GM21529 (cell line): ENCODE measurements at regions not wholly inside any gene's neighbourhood (a gene's known extent, or its start where the extent isn't known, plus 50 kb on each side); places are given as distances from the start of the nearest gene placed in this dataset.
"Not testable (repeated sequence)": the region's sequence is repeated elsewhere in the genome, so short reads cannot be mapped to it uniquely, and the experiment has no call there.

ENCODE experiments used
- ATAC-seq: cut with Tn5 transposase; IDR thresholded peaks from one replicate; pipeline ENCODE4 v1.9.1; 2021; ENCODE audit not compliant: unreplicated experiment

DNA sequence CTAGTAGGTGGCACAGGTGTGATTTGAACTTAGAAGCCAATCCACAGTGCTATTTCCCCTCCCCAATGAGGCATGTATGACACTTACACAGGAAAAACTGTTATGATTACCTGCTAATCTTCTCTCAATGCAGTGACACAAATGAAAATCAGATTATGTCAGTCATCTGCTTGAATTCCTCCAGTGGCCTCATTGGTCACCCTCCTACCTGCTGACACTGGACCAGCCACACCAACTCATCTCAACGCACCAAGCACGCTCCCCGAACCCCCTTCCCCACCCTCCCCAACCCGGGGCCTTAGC is 82.2 kb upstream of the SEC11C start:
- ATAC-seq = no peak

- no peak for ATAC-seq
Observed at GRCh38 chr18:59057969-59058368, 81.7 kb upstream of the SEC11C start.

DNA sequence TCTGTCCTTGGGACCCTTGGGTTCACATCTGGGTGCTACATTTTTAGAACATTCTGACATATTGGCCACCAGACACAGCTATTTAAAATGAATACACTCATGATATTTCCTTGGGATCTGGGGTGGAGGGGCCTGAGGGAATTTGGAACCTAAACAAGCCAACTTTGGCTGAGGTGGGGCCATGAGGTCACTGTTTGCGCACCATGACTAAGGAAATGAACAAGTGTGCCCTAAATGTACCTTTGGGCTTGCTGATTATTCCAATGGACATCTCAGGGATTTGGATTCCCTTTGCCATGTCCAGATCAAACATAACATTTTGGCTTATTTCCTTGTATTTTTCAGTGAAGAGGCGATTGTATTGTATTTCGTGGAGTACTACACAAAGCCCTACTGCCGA is 80.5 kb upstream of the SEC11C start:
- ATAC-seq = no peak

- no peak for ATAC-seq
Observed at GRCh38 chr18:59060551-59060950, 79.1 kb upstream of the SEC11C start.

DNA sequence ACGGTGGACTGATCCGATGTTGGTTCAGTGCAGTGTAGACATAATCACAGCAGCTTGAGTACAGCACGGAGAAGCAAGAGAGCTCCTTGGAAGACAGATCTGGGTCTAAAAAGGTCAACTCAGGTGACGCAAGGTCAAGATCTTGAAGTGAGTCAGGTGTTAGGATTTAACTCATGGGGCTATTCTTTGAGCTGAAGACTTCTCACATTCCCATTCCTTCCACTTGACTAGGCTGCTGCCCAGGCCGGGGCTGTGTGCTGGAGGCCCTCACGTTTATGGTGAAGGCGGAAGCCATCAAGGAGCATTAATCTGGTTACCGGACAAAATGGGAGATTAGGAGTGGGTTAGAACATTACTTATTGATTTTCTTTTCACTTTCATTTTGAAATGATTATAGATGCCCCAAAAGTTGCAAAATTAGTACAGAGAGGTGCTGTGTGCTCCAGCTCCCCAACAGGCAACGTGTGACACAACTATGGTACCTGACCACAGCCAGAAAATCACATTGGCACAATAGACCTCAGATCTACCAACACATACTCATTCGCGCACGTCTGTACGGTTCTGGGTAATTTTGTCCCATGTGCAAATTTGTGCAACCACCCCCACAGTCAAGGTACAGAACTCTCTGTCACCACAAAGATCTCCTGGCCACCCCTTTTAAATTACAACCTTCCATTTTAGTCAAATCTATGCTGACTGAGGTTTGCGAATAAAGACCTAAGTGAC is 77.6 kb upstream of the SEC11C start:
- peak; percentile 39 for ATAC-seq

DNA sequence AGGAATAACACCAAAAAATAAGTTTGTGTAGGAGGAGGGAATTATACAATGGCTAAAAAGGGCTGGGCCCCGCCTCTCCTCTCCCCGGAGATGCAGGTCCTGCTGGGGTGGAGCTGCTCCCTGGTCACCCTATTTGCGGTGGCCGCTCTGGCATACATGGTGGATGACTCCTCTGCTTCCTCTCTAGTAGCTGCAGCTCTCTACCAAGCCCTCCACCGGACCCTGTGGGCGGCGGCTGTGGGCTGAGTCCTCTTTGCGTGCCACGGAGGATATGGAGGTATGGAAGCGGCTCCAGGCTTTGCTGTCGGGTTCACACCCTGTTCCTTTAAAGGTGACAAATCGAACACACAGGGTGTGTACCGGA is 77.1 kb upstream of the SEC11C start:
- ATAC-seq = peak; percentile 39

GRCh38 chr18:59063300-59063906 is 76.3 kb upstream of the SEC11C start:
- ATAC-seq = peak; percentile 42

DNA sequence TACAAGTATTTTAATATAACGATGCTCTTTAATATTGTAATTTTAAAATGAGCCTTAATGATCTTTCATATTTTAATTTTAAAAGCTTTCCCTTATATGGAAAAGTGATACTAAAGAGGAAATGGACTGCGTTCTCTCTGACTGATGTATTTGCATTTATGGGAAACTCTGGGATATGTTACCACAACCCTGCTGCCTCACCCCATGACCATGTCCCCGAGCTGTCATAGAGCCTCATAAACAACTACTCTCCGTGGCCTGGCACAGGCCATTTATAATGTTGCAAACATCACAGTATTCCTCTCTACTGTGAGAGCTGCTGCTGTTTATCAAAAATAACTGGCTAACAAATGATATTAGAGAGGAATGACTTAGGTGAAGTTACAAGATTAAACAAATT is 75.8 kb upstream of the SEC11C start:
- ATAC-seq = no peak

DNA sequence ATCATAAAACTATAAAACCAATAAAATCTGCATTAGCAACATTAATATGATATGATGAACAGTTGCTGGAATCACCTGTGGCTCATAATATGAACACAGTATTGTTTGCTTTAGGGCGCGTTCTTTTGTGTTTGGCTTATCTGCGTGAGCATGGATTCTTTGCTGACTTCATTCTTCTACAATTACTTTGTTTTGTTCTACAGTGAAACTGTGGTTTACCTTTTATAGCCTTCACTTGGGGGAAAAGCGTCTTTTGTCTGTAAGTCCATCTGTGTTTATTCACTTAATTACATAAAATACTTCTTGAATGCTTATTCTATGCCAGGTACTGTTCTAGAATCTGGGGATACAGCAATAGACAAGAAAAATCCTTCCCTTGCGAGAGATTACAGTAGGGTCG is 74.0 kb upstream of the SEC11C start:
- ATAC-seq = no peak

GRCh38 chr18:59067873-59068272 is 71.8 kb upstream of the SEC11C start:
- ATAC-seq = no peak

- ATAC-seq = no peak
Observed at GRCh38 chr18:59068276-59069071, 71.2 kb upstream of the SEC11C start.

DNA sequence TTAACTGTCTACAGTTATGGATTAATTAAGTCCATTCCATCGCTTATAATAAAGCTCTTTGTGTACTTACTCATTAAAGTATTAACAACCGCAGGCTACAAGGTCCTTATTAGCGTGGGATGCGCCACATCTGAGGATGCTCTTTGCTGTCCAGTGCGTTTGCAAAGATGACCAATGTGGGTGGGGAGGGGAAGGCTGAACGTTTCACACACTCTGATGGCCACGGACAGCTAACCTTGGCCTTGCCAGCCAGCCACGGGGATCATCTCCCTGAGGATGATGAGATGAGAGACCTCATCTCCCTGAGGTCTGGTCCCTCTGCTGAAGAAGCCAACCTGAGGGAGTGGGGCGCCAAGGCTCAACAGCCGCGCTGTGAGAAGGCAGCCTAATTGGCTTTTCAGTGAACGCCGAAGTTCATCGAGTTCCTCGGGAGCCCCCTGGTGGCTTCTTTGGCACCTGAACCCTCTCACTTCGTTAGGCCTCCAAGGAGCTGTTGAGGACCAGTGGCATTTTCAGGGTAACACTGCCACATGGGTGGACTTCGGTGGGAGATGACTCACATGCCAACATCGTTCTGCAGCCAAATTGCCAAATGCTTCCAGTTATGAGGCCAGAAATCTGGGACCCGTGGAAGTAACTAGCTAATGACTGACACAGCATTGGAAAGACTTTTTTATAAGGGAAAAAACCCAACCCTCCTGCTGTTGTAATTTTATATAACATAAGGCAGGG is 69.3 kb upstream of the SEC11C start:
- ATAC-seq = peak; percentile 75

DNA sequence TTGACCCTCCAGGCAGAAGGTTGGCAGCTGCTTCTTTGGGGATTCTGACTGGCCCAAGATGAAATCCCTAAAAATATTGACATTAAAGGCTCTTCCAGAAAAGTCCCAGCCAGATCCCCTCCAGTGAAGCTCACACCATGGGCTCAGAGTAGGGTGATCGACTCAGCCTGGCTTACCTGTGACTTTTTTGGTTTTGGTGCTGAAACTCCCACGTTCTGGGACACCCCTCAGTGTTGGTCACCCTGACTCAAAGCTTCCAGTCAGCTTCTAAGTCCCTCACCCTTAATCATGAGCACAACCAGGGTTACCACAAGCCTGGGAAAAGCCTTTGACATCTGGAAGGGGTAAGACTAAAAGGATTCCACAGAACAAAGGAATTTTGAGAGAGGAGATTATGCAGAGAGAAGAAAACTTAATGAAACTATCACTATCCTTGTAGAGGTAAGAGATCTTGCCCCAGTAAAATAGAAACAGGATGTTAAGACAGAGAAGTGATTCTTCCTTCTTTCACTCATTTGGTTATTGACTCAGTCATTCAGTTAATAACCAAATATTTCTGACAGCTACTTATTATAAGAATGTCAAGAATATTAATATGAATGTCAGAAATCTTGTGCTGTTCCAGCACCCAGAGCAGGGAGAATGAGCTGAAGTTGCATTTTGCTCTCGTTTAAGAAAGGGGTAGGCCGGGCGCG is 66.8 kb upstream of the SEC11C start:
- peak; percentile 49 for ATAC-seq

DNA sequence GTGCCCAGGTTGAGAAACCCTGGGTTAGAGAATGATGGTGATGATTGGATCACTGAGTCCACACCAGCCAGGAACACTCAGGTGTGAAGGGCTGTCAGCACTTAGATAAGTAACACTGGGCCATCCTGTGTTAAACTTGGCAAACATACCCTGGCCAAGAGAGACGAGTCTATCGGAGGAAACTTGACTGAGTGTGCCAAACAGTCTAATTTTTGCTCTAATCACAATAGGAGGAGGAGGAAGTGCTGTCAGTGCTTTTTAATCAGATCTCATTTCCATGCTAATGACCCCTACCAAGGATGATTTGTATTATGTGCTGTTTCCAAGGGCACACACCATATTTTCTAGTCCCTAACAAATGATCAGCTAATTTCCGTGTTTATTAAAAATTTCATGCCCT is 63.8 kb upstream of the SEC11C start:
- no peak for ATAC-seq

DNA sequence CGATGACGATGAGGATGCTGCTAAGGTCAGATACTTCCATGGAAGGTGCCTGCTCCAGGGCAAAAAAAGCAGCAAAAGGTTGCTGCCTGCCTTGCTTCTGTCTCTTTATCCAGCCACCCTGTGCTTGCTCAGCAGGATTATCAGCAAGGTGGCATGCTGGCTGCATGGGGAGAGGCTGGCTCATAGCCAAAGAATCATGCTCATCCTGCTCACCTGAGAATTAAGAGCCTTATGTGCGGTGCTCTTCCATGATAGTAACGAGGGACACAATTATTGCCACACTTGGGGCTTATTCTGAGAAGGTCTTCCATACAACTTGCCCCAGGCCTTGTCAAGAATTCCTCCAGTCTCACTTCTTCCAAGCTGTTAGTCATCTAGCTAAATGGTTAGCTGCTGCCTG is 60.4 kb upstream of the SEC11C start:
- ATAC-seq = no peak

DNA sequence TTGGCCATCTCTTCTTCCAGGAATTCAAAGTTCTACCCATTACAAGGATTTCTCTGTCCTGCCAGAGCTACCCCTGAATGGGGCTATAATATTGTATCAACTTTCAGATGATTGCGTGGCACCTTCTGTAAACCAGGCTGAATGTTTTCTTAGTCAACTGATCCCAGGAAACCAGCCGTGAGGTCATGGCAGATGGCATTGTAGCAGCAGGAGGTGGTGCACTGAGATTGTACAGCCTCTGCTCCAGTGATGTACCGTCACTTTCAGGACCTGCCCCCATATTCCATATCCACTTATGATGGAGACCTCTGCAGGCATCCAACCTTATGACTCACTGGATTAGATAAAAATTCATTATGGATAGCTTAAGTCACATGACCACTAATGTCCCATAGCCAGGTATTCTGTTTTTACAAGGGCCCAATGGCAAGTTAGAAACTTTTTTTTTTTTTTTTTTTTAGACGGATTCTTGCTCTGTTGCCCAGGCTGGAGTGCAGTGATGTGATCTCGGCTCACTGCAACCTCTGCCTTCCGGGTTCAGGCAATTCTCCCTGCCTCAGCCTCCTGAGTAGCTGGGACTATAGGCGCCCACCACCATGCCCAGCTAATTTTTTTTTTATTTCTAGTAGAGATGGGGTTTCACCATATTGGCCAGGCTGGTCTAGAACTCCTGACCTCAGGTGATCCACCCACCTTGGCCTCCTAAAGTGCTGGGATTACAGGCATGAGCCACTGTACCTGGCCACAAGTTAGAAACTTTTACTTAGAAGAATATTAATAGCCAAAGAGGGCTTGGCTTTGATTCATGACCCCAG is 59.8 kb upstream of the SEC11C start:
- not testable (repeated sequence) for ATAC-seq

DNA sequence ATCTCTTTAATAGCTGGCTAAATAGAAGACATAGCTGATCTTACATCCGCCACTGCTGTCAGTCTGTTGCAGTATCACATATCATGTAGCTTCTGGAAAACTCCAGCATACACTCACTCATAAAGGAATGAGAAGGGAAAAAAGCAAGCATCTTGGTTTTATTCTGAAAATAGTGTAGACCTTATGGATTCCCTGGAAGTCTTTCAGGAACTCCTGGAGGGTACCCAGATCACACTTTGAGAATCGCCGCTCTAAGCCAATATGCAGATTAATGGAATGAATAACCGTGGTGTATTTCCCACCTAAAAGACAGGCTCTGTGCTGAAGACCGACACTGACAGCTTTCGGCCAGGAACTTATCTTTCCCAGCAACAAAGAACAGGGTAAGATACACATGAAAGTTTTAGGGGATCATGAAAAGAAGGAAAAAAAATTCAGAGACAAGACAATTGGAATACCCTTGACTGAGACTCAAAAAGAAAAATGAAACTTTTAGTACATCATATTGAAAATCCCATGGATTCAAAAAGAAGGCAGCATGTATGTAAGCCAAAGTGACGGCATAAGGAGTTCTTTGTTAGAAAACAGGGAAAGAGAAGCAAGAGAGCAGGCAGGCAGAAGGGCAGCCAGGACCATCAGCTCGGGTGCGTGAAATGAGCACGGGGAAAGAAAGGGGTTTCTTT is 56.4 kb upstream of the SEC11C start:
- no peak for ATAC-seq

- ATAC-seq = peak; percentile 43
Observed at GRCh38 chr18:59085126-59085794, 54.4 kb upstream of the SEC11C start.

DNA sequence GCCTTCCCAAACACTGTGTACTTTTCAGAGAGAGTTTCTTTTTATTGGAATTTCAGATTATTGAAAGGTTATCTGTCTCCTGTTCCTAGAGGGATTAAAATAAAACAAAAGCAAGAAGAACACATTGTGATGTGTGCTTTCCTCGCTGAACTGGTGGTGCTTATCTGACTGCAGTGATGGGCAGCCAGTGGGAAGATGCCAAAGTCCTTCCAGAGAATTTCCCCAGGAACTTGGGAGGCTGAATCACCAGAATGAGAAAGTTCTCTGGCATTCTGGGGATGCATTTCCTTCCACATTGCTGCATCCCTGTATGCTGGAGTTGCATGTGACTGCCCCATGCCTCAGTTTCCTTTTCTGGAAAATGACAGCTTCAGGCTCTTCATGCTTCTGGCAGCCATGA is 53.9 kb upstream of the SEC11C start:
- no peak for ATAC-seq
